NCI-H774 (cell line): ENCODE measurements at regions not wholly inside any gene's neighbourhood (a gene's known extent, or its start where the extent isn't known, plus 50 kb on each side); places are given as distances from the start of the nearest gene placed in this dataset.
"Not testable (repeated sequence)": the region's sequence is repeated elsewhere in the genome, so short reads cannot be mapped to it uniquely, and the experiment has no call there.

Experiments
- DNase-seq: peaks from one replicate; lab custom pipeline; 2025; lab: John Stamatoyannopoulos, UW

- DNase-seq: no peak
These were observed 1258.0 kb upstream of the IGFBP7 start for GRCh38 chr4:58368221-58368620.

- no peak for DNase-seq
These were observed 1250.4 kb upstream of the IGFBP7 start for GRCh38 chr4:58360354-58361133.

GRCh38 chr4:58359590-58359989 lies 1249.4 kb upstream of the IGFBP7 start:
- DNase-seq: no peak

- DNase-seq: no peak
These were observed 1247.8 kb upstream of the IGFBP7 start for GRCh38 chr4:58357947-58358346.

GRCh38 chr4:58325070-58325469 lies 1214.9 kb upstream of the IGFBP7 start:
- DNase-seq: no peak

GRCh38 chr4:58313444-58313843 lies 1203.3 kb upstream of the IGFBP7 start:
- DNase-seq: no peak

GRCh38 chr4:58303456-58303855 lies 1193.3 kb upstream of the IGFBP7 start:
- no peak for DNase-seq

GRCh38 chr4:58301376-58301999 lies 1191.3 kb upstream of the IGFBP7 start:
- no peak for DNase-seq

GRCh38 chr4:58286335-58286734 lies 1176.2 kb upstream of the IGFBP7 start:
- no peak for DNase-seq

GRCh38 chr4:58280928-58281327 lies 1170.7 kb upstream of the IGFBP7 start:
- not testable (repeated sequence) for DNase-seq

GRCh38 chr4:58275856-58276255 lies 1165.7 kb upstream of the IGFBP7 start:
- DNase-seq: no peak

GRCh38 chr4:58274553-58274952 lies 1164.4 kb upstream of the IGFBP7 start:
- DNase-seq: no peak

- DNase-seq: no peak
These were observed 1162.1 kb upstream of the IGFBP7 start for GRCh38 chr4:58272311-58272710.

- no peak for DNase-seq
These were observed 1155.5 kb upstream of the IGFBP7 start for GRCh38 chr4:58265734-58266133.

GRCh38 chr4:58261526-58261925 lies 1151.3 kb upstream of the IGFBP7 start:
- no peak for DNase-seq

- no peak for DNase-seq
These were observed 1144.1 kb upstream of the IGFBP7 start for GRCh38 chr4:58254291-58254690.

- no peak for DNase-seq
These were observed 1142.5 kb upstream of the IGFBP7 start for GRCh38 chr4:58252656-58253055.

GRCh38 chr4:58247792-58248191 lies 1137.6 kb upstream of the IGFBP7 start:
- no peak for DNase-seq

GRCh38 chr4:58225460-58225859 lies 1115.3 kb upstream of the IGFBP7 start:
- no peak for DNase-seq

- no peak for DNase-seq
These were observed 1109.0 kb upstream of the IGFBP7 start for GRCh38 chr4:58219179-58219578.

GRCh38 chr4:58216461-58216860 lies 1106.3 kb upstream of the IGFBP7 start:
- DNase-seq: no peak

GRCh38 chr4:58214376-58214775 lies 1104.2 kb upstream of the IGFBP7 start:
- no peak for DNase-seq

GRCh38 chr4:58209551-58209950 lies 1099.4 kb upstream of the IGFBP7 start:
- no peak for DNase-seq

- no peak for DNase-seq
These were observed 1098.8 kb upstream of the IGFBP7 start for GRCh38 chr4:58209001-58209400.
